KMS-11 (cell line): ENCODE measurements at regions not wholly inside any gene's neighbourhood (a gene's known extent, or its start where the extent isn't known, plus 50 kb on each side); places are given as distances from the start of the nearest gene placed in this dataset.
"Not testable (repeated sequence)": the region's sequence is repeated elsewhere in the genome, so short reads cannot be mapped to it uniquely, and the experiment has no call there.

Experiments used
- H2AFZ ChIP-seq: fragments of 200-600 bp; sonication (generic); 2 replicates; pipeline ENCODE4 v1.6.1; 2016; ENCODE audit warnings: antibody characterized with exemption, mixed run types, low read depth
- H3K27ac ChIP-seq: fragments of 200-600 bp; sonication (generic); 2 replicates; pipeline ENCODE4 v1.6.1; 2016; ENCODE audit warnings: mild to moderate bottlenecking, mixed run types
- H3K27me3 ChIP-seq: fragments of 200-600 bp; sonication (generic); 2 replicates; pipeline ENCODE4 v1.6.1; 2017; ENCODE audit warnings: mild to moderate bottlenecking, low read depth, mixed run types, moderate library complexity; ENCODE audit not compliant: insufficient read depth
- H3K36me3 ChIP-seq: fragments of 200-600 bp; sonication (generic); 2 replicates; pipeline ENCODE4 v1.6.1; 2017; ENCODE audit warnings: mild to moderate bottlenecking, mixed run types; ENCODE audit not compliant: insufficient read depth
- H3K4me1 ChIP-seq: fragments of 200-600 bp; sonication (generic); 2 replicates; pipeline ENCODE4 v1.6.1; 2016; ENCODE audit warnings: mild to moderate bottlenecking, low read depth, mixed run types; ENCODE audit not compliant: poor library complexity, severe bottlenecking
- H3K4me2 ChIP-seq: fragments of 200-600 bp; sonication (generic); 2 replicates; pipeline ENCODE4 v1.7.0; 2016; ENCODE audit warnings: mild to moderate bottlenecking, mixed run types
- H3K4me3 ChIP-seq: fragments of 200-600 bp; sonication (generic); IDR thresholded peaks from 2 replicates; pipeline ENCODE4 v1.6.1; 2017; ENCODE audit warnings: low read depth, low read length, mixed read lengths; ENCODE audit not compliant: insufficient read depth
- H3K79me2 ChIP-seq: fragments of 200-600 bp; sonication (generic); 2 replicates; pipeline ENCODE4 v1.6.1; 2016; ENCODE audit warnings: low read depth, mixed run types; ENCODE audit not compliant: insufficient read depth
- H3K9ac ChIP-seq: fragments of 200-600 bp; sonication (generic); 2 replicates; pipeline ENCODE4 v1.6.1; 2016; ENCODE audit warnings: mild to moderate bottlenecking, mixed run types
- H4K20me1 ChIP-seq: fragments of 200-600 bp; sonication (generic); 2 replicates; pipeline ENCODE4 v1.6.1; 2016; ENCODE audit warnings: mild to moderate bottlenecking, mixed run types; ENCODE audit not compliant: insufficient read depth
- TF ChIP-seq, protein P1 (sequence below): fragments of 200-600 bp; sonication (generic); conservative IDR thresholded peaks from 2 replicates; pipeline ENCODE4 v1.6.1; 2017; ENCODE audit warnings: low read depth, mild to moderate bottlenecking, antibody characterized with exemption, low read length, moderate library complexity, mixed read lengths

DNA sequence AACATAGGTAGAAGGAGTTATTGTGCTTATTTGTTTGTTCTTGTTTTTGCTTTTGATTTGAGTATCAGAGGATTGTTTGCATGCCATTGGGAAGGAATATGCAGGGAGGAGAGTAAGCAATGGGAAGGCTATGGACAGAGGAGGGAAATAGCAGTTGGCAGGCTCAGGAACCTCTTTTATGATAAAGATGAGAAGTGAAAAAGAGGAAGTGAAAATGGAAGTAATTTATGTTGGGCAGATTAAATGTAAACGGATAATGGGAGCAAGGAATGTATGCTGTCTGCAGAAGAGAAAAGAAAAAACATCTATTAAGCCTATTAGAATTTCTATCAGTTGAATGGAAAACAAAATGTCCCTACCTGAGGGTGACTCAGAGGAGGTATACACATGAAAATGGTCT lies 90.1 kb upstream of the NPSR1 start:
- Histone ChIP-seq H3K9ac (no peak overlapping the region), H3K4me2 (no peak overlapping the region), H3K79me2 (no peaks in the 10 kb centered on the region), H3K27me3 (no peaks in the 10 kb centered on the region), H3K36me3 (no peaks in the 10 kb centered on the region), H4K20me1 (no peaks in the 10 kb centered on the region), H3K4me1 (no peaks in the 10 kb centered on the region), H2AFZ (no peak overlapping the region), H3K4me3 (no peak overlapping the region), H3K27ac (no peak overlapping the region)
- TF ChIP-seq, protein P1, sequence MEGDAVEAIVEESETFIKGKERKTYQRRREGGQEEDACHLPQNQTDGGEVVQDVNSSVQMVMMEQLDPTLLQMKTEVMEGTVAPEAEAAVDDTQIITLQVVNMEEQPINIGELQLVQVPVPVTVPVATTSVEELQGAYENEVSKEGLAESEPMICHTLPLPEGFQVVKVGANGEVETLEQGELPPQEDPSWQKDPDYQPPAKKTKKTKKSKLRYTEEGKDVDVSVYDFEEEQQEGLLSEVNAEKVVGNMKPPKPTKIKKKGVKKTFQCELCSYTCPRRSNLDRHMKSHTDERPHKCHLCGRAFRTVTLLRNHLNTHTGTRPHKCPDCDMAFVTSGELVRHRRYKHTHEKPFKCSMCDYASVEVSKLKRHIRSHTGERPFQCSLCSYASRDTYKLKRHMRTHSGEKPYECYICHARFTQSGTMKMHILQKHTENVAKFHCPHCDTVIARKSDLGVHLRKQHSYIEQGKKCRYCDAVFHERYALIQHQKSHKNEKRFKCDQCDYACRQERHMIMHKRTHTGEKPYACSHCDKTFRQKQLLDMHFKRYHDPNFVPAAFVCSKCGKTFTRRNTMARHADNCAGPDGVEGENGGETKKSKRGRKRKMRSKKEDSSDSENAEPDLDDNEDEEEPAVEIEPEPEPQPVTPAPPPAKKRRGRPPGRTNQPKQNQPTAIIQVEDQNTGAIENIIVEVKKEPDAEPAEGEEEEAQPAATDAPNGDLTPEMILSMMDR: no peak

DNA sequence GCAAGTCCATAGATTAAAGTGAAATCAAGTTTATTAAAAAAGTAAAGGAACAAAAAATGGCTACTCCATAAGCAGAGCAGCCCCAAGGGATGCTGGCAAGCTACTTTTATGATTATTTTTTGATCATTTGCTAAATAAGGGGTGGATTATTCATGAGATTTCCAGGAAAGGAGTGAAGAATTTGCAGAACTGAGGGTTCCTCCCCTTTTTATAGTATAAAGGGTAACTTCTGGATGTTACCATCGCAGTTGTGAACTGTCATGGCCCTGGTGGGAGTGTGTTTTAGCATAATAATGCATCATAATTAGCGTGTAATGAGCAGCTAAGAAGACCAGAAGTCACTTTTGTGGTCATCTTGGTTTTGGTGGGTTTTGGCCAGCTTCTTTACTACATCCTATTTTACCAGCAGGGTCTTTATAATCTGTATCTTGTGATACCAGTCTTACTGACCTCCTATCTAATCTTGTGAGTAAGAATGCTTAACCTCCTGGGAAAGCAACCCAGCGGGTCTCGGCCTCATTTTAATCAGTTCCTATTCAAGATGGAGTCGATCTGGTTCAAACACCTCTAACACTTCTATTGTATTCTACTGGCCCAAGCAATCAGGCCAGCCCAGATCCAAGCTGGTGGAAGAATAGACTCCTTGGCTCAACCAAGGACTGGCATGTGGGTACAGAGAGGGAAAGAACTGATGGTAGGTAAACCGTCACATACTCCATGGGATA lies 87.9 kb upstream of the NPSR1 start:
- Histone ChIP-seq H2AFZ (no peak overlapping the region), H4K20me1 (no peaks in the 10 kb centered on the region), H3K4me3 (no peak overlapping the region), H3K27ac (no peak overlapping the region), H3K9ac (no peak overlapping the region), H3K79me2 (no peaks in the 10 kb centered on the region), H3K36me3 (no peaks in the 10 kb centered on the region), H3K27me3 (no peaks in the 10 kb centered on the region), H3K4me2 (no peak overlapping the region), H3K4me1 (no peaks in the 10 kb centered on the region)
- TF ChIP-seq, protein P1: no peak

DNA sequence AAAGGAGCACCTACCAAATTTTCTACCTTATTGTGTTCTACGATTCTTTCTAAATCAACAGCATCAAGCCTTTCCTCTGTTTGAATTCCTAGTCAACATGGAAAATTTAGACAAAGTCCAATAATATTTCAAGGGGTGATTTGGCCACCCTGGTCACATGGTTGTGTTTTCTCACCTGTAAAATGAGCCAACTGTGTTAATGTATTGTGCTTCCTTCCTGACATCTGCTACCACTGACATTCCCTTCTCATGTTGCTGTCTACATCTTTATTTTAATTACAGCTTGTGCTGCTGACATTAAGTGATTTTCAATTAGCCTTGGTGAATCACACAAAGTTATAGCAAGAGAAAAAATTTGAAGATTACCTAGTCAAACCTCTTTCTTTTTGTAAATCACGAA lies 83.0 kb upstream of the NPSR1 start:
- Histone ChIP-seq H4K20me1 (no peaks in the 10 kb centered on the region), H3K36me3 (no peaks in the 10 kb centered on the region), H3K27ac (no peak overlapping the region), H3K79me2 (no peaks in the 10 kb centered on the region), H3K27me3 (no peaks in the 10 kb centered on the region), H3K9ac (no peak overlapping the region), H3K4me3 (no peak overlapping the region), H3K4me1 (no peaks in the 10 kb centered on the region), H2AFZ (no peak overlapping the region), H3K4me2 (no peak overlapping the region)
- TF ChIP-seq, protein P1: no peak

DNA sequence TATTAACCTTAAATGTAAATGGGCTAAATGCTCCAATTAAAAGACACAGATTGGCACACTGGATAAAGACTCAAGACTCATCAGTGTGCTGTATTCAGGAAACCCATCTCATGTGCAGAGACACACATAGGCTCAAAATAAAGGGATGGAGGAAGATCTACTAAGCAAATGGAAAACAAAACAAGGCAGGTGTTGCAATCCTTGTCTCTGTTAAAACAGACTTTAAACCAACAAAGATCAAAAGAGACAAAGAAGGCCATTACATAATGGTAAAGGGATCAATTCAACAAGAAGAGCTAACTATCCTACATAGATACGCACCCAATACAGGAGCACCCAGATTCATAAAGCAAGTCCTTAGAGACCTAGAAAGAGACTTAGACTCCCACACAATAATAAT lies 80.1 kb upstream of the NPSR1 start:
- not testable (repeated sequence) for H3K36me3 ChIP-seq, H3K4me3 ChIP-seq, H4K20me1 ChIP-seq, H3K4me2 ChIP-seq, H3K9ac ChIP-seq, H3K27me3 ChIP-seq, H3K27ac ChIP-seq, H3K4me1 ChIP-seq, H3K79me2 ChIP-seq, H2AFZ ChIP-seq

DNA sequence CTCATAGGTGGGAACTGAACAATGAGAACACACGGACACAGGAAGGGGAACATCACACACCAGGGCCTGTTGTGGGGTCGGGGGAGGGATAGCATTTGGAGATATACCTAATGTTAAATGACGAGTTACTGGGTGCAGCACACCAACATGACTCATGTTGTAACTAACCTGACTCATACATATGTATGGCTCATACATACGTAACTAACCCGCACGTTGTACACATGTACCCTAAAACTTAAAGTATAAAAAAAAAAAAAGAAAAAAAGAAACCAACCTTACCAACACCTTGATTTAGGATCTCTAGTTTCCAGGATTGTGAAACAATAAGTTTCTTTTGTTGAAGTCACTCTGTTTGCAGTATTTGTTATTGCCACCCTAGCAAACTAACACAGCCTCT lies 76.3 kb upstream of the NPSR1 start:
- H3K4me2 ChIP-seq, H3K27ac ChIP-seq, H2AFZ ChIP-seq, H3K79me2 ChIP-seq, H3K36me3 ChIP-seq, H3K4me3 ChIP-seq, H3K9ac ChIP-seq, H4K20me1 ChIP-seq, H3K4me1 ChIP-seq, H3K27me3 ChIP-seq: not testable (repeated sequence)
